ENCODE measurements at regions not wholly inside any gene's neighbourhood (a gene's known extent, or its start where the extent isn't known, plus 50 kb on each side); places are given as distances from the start of the nearest gene placed in this dataset.

DNA sequence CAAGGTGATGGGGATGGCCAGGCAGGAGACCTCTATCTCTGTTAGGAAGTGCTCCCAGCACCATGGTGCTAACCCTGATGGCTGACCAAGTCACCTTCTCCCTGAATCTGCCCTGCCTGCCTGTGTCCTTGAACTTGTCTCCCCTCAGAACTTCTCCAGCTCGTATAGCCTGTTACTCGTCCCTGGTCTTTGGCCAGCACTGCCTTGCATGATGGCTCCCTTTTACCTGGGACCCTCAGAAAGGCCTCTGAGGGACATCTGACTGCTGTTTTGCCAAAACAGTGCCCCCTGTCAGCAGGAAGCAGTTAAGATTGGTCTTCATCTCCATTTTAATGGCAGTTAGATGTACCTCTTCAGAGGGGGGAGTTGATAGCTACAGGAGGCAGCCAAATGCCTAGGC, 148.3 kb downstream of the RHOU start:
- no peak for TF ChIP-seq POLR2A (IDR thresholded peaks at IDR 0.05)
- TF ChIP-seq EP300 (IDR thresholded peaks at IDR 0.05) = no peak
- no peak for TF ChIP-seq POLR2AphosphoS5 (IDR thresholded peaks at IDR 0.05)

Measured in sigmoid colon (tissue), 4 donors.